Lower leg skin (tissue), 3 donors: ENCODE measurements at regions not wholly inside any gene's neighbourhood (a gene's known extent, or its start where the extent isn't known, plus 50 kb on each side); places are given as distances from the start of the nearest gene placed in this dataset.

Experiments used
- CTCF ChIP-seq, 3 donors: fragments of 450-650 bp; IDR thresholded peaks; one replicate each; pipeline ENCODE4 v1.5.1; 2016; ENCODE audit warnings: antibody characterized with exemption in 3 of 3, mild to moderate bottlenecking in 3 of 3, moderate library complexity in 2 of 3
- POLR2A ChIP-seq, 2 donors: fragments of 450-650 bp; IDR thresholded peaks; one replicate each; pipeline ENCODE4 v1.6.1; 2016 to 2017; ENCODE audit warnings: antibody characterized with exemption in 2 of 2, mild to moderate bottlenecking in 1 of 2, moderate library complexity in 1 of 2

GRCh38 chr21:15627823-15628222 lies 102.0 kb upstream of the USP25 start:
- TF ChIP-seq POLR2A (IDR thresholded peaks at IDR 0.05) (no peak), CTCF (IDR thresholded peaks at IDR 0.05) (no peak)
